Daoy (cell line): ENCODE measurements at regions not wholly inside any gene's neighbourhood (a gene's known extent, or its start where the extent isn't known, plus 50 kb on each side); places are given as distances from the start of the nearest gene placed in this dataset.
"Not testable (repeated sequence)": the region's sequence is repeated elsewhere in the genome, so short reads cannot be mapped to it uniquely, and the experiment has no call there.

Source experiments
- DNase-seq: peaks from one replicate; pipeline ENCODE4 v3.0.0-alpha.2; 2015; ENCODE audit warnings: low read depth

GRCh38 chr11:64428693-64429092 is 69.7 kb downstream of the RPS6KA4 start:
- DNase-seq, result no peak

- DNase-seq, result no peak
Observed at GRCh38 chr11:64429970-64430369, 71.0 kb downstream of the RPS6KA4 start.

- no peak for DNase-seq
Observed at GRCh38 chr11:64430645-64431044, 71.7 kb downstream of the RPS6KA4 start.

DNA sequence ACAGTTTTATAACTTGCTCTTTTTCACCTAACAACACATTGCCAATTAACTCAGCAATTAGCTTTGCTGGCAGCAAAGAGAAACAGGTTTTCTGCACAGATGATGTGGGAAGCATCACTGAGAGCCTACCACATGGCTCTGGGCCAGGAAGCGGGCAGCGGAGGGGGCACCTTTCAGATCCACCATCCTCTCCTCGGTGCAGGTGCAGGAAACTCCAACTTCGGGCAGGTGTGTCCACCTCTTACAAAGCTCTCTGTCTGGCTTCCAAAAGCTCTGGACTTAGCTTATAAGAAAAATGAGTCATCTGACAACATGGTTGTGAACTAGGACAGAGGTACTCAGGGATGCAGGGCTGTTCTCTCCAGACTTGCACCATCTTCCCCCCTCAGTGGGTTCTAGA is 77.0 kb downstream of the RPS6KA4 start:
- DNase-seq, result peak; percentile 31

DNA sequence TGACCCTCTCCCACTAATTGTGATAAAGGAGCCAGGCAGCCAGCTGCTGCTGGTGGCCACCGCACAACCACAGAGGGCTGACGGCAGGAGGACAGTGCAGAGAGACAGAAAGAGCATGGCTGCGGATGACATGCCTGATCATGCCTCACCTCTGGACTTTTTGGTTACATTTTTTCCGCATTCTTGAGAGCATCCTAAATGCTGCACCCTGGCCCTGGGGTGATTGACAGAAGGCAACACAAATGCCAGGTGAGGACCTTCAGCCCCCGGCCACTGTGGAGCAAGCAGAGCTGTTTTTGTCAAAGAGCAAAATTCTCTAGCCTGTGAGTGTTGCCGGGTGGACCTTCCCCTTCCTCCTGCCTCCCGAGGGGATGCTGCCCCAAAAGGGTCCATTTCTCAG is 78.5 kb downstream of the RPS6KA4 start:
- no peak for DNase-seq

- no peak for DNase-seq
Observed at GRCh38 chr11:64438986-64439771, 80.2 kb downstream of the RPS6KA4 start.

- not testable (repeated sequence) for DNase-seq
Observed at GRCh38 chr11:64439772-64440491, 81.0 kb downstream of the RPS6KA4 start.

DNA sequence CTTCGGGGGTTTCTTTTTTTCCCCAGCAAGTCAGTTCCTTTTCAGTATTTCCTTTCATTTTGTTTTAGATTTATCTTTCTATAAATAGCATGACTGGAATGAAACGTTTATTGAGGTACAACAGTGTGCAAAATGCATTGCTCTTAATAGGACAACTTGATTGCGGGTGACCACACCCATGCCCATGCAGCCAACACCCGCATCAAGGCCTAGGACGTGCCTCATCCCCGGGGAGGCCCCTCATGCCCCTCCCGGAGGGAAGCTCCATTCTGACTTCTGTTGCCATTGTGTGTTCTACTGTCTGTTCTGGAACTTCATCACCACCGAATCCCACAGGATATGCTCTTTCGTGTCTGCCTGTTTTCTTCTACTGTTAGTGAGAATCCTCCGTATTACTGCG is 82.2 kb downstream of the RPS6KA4 start:
- DNase-seq, result no peak

DNA sequence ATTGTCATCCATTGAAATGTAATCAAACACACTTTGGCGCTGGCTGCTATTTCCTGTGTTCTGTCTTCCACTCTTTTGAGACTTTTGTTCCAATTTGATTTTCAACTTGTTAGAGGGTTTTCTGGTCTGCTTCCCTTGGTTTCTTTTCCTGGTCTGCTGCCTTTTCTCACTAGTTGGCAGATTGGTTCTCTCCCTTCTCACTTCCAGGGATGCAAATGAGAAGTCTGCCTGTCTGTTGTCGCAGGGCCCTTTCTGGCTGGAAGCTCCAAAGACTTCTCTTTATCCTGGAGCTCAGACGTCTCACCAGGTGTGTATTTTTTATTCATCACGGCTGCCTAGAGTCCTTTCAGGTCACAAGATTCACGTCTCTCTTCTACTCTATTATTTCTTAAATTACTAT is 84.0 kb downstream of the RPS6KA4 start:
- DNase-seq, result no peak

GRCh38 chr11:64444838-64445441 is 86.0 kb downstream of the RPS6KA4 start:
- DNase-seq, result peak; percentile 35

- DNase-seq, result no peak
Observed at GRCh38 chr11:64445651-64446050, 86.7 kb downstream of the RPS6KA4 start.

DNA sequence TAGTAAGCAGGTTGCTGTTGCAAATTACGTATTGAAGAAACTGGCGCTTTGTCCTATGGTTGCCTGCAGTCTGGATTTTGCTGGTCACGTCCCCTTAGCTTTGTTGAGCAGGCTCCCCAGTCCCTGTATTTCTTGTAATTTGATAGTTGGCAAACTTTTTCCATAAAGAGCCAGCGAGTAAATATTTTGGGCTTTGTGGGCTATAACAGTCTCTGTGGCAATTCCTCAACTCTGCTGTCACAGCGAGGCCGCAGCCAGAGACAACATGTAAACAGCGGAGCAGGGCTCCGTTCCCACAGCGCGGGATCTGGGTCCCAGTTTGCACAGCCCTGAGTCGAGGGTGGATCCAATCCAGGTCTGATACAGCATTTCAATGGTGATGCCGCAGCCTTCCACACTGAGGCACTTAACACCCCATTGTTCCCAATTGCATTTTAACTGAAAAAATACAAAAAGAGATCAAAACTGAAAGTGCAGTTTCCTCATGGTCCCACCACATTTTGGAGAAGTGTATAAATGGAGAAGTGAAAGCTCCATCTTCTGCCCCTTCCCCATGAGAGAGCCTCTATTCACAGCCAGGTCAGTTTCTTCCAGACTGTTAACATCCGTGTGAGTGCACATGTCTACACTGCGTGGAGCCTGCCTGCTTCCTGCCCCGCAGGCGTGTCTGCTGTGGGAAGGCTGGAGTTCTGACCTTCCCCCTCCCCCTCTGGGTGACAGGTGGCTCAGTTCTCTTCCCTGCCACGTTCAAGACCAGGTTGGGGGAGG is 89.1 kb downstream of the RPS6KA4 start:
- no peak for DNase-seq

- peak; percentile 87 for DNase-seq
Observed at GRCh38 chr11:64448599-64449380, 89.8 kb downstream of the RPS6KA4 start.

DNA sequence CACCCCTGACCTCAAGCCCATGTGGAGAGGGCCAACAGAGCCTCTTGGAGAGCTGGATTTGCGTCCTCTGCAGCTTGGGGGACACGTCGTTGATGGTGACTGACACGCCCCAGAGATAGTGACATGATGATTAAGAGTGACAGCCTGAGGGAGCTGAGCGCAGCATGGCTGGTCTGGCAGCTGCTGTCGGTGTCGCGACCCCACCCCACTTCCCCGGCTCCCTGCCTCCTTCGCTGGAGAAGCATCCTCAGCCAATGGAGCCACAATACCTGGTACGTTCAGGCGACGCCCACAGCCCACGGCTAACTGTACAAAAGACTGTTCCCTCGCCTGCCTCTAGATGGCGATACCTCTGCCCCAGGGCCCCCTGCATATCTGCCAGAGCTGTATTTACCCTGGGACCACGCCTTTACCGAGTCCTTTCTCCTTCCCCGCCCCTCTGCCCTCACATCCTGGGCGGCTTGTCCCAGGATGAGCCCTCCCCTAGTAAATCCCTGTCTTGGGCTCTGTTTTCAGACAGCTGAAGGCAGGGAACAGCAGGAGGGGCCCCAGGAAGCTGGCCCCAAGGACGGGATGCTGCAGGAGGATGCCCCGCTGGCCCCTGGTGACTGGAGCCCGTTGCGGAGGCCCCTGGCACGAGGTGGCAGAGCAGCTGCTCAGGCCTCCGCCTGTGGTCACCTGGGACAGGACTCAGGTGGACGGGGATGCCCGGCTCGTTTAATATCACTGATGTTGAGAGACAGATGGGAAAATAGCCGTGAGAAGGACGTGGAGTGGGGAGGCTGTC is 90.6 kb downstream of the RPS6KA4 start:
- DNase-seq, result peak; percentile 81

DNA sequence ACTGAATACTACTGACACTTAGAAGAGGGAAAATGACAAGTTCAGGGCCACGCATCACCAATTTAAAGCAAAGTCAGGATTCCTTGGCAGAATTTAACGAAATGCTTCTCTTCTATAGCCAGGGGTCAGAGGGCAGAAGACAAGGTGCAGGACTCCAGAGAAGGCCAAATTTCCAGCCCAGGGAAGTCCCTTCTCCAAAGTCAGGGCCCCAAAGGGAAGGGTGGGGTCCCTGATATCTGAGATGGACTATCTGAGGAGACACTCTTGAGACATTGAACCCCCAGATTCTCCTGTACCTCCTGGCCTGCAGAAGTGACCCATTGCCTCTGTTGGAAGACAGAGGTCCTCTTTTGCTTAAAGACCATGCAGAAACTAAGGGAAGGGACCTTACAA is 91.2 kb downstream of the RPS6KA4 start:
- DNase-seq, result no peak

GRCh38 chr11:64451856-64452255 is 92.9 kb downstream of the RPS6KA4 start:
- no peak for DNase-seq

GRCh38 chr11:64453466-64453865 is 94.5 kb downstream of the RPS6KA4 start:
- DNase-seq, result no peak

- no peak for DNase-seq
Observed at GRCh38 chr11:64455456-64456261, 96.7 kb downstream of the RPS6KA4 start.

DNA sequence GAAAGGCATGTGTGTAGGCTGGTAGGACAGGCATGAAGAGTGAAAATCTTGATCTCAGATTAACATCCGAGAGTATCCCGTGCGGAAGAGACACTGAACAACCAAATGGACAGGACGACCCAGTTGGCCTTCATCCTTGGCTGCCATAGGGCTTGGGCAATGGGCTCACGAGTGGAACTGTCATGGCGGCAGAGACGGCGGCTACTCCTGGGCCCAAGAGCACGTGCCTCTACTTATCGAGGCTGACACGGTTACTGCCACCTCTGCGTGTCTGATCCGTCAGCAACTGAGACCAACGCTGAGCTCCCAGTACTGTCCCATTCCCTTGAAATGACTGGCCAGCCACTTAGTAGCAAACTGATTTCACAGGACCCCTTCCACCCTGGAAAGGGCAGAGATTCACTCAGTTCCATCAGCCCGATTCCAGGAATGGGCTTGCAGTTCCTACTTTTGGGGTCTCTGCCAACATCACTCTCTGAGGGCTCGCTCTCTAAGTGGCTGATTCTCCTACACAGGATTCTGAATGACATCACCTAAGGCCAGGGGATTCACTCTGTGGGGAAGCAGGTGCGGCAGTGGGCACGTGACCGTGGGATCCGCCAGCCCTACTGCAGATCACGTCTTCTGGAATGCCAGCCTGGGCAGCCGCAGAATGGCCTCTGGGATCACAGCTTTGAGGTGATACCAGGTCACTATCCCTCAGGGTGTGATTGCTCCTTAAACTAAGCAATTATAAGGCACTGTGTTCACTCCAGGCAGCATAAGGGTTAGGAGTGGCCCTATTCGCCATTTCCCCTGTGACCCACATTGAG is 97.8 kb downstream of the RPS6KA4 start:
- no peak for DNase-seq
